Raji (cell line): ENCODE measurements at regions not wholly inside any gene's neighbourhood (a gene's known extent, or its start where the extent isn't known, plus 50 kb on each side); places are given as distances from the start of the nearest gene placed in this dataset.

Source experiments
- POLR2A ChIP-seq: IDR thresholded peaks from 2 replicates; pipeline ENCODE4 v1.6.1; 2011; ENCODE audit warnings: low read depth, low read length, control low read depth; ENCODE audit not compliant: insufficient read depth

DNA sequence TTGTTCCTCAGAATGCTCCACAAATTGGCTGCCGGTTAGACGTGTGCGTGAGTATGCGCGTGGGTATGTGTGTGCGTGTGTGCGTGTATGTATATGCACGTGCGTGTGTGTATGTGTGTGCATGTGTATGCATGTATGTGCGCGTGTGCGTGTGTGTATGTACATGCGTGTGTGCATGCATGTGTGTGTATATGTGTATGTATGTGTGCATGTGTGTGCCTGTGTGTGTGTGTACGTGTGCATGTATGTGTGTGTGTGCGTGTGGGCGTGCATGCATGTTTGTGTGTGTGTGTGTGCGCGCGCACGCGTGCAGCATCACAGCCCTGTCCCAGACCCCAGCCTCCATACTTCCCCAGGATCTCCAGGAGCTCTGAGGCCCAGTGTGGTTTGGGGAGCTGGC, 183.1 kb upstream of the IER5L start:
- TF ChIP-seq POLR2A, result no peak

DNA sequence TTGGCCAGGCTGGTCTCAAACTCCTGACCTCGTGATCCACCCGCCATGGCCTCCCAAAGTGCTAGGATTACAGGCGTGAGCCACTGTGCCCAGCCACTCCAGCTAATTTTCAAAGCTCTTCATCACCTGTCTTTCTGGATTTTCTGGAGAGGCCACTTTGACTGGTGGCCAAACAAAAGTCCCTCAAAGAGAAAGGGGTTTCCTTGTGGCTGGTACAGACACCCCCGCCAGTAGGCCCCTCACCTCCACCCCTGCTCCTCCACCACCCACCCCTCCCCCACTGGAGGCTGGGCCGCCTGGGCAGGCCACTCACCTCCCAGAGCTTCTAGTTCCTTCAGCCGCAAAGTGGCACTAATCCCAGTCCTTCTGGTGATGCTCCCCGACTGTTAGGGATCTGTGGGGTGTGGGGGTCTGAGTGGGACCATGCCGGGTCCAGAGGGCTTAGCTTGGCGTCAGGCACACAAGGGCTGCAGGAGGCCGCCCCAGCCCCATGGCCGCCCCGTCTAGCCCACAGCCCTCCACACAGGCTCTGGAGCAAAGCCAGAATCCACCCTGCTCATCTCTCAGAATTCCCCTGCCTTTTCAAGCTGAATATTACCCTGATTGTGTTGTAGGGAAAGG, 182.0 kb upstream of the IER5L start:
- TF ChIP-seq POLR2A, result no peak

DNA sequence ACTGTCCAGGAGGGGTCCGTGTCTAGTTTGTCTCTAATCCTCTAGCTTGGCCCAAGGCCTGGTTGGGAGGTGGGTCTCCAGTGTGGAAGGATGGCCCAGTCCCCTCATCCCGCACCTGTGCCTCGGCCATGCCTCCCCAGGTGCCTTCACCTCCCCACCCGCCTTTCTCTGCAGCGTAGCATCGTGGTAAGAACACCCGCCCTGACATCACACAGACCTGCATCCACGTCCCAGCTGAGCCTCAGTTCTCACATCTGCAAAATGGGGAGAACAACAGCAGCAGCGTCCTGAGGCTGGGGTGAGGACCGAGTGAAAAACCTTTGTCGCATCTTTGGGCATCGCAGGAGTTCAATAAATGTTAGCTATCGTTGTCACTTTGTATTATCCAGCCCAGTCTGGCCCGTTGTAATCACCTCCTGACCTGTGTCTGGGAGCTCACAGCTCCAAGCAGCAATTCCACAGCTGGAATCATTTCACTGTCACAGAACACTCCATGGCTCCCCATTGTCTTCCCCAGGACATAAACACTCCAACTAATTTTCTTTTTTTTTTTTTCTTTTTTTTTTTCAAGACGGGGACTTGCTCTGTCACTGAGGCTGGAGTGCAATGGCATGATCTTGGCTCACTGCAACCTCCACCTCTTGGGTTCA, 181.2 kb upstream of the IER5L start:
- no peak for TF ChIP-seq POLR2A

DNA sequence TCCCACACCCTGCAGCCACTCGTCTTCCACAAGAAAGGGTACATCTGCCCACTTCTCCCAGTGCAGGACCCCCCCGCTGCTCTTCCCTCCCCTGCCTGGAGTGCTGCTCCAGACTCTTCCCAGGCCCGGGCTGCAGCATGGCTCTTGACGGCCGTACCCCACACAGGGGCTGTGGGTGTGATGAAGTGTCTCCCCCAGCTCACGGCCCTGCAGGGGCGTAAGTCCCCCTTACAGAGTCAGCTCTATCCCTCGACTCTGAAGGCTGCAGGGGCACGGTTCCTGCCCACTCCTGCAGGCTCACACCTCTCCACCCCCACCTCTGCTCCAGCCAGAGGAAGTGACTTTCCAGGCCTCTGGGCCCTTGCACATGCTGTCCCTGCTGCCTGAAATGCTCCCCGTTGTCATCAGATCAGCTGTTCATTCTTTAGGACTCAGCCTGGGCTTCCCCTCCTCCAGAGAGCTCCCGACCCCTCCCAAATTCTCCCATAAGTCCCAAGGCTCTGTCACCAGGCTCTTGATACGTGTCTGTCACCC, 180.6 kb upstream of the IER5L start:
- TF ChIP-seq POLR2A, result no peak

DNA sequence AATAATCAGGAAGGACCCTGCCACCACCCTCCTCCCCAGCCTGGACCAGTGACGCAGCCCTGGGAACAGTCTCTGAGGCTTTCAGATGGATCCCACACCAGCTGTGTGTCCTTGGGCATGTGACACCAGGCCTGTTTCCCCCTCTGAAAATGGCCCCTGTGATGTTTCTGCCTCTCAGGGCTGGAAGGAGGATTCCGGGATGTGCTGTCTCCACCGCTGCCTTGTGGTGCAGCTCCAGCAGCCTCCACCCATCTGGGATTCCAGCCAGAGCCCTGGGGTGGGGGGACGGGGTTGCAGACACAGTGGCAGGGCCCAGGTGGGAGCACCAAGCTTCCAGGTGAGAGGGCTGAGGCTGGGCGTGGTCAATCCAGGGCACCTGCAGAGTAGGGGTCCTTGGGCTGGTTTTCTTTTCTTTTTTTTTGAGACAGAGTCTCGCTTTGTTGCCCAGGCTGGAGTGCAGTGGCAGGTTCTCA, 179.7 kb upstream of the IER5L start:
- no peak for TF ChIP-seq POLR2A

DNA sequence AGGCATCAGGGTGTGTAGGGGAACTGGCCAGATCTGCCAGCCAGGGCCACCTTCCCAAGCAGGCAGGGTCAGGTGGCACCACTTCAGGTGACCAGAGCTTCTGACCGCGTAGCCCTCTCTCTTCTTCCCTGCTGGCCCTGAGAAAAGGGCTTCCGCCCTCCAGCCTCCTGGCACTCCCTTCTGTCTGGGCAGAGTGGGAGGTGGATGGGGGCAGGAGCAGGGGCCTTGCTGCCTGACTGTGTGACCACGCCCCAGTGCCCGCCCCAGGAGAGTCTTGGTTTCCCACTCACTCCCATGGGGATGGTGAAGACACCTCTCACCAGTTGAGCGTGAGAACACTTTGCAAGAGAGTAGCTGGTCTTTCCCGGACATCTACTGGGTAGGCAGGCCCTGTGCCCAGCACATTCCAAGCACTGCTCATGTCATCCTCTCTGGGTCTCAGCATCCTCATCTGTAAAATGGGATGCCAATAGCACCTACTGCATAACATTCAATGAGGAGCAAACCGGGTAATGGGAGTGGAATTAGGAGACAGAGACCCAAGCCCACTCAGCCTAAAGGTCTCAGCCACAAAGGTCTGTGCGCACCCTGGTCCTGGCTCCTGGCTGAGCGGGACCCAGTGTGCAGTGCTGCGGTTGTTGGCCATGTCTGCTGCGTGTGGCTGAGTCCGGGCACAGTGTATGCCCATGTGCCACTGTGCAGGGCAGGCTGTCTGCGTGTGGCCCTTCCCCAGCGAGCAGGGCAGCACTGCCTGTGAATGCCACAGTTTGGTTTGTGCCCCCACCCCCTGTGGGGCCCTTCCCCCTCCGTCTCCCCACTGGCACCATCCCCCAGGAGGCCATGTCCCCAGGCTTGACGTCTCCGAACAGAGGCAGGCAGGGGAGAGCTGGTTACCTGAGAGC, 179.1 kb upstream of the IER5L start:
- TF ChIP-seq POLR2A, result no peak

DNA sequence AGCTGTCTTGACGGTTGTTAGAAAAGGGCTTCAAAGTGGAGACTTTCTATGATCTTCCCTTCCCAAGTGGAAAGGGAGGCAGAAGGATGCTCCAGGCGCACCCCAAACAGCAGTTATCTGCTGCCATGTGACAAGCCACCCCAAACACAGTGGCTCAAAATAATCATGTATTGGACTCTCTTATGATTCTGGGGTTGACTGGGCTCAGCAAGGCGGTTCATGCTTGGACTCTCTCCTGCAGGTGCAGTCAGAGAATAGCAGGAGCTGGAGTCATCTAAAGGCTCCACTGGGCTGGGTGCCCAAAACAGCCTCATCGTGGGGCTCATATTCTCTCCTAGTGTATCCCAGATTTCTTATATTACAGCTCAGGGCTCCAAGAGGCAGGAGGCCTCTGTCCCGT, 177.6 kb upstream of the IER5L start:
- no peak for TF ChIP-seq POLR2A

DNA sequence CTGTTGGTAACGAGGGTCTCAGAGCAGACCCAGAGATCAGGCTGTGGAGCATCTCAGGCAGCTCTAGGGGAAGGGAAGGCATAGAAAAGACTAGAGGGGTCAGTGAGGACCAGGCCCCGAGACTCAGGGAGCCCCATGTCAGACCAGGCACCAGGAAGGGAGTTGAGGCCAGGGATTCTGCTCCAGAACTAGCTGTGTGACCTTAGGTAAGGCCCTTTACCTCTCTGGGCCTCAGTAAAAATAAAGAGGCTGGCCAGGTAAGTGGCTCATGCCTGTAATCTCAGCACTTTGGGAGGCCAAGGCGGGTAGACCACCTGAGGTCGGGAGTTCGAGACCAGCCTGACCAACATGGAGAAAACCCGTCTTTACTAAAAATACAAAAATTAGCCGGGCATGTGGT, 176.4 kb upstream of the IER5L start:
- TF ChIP-seq POLR2A, result no peak

DNA sequence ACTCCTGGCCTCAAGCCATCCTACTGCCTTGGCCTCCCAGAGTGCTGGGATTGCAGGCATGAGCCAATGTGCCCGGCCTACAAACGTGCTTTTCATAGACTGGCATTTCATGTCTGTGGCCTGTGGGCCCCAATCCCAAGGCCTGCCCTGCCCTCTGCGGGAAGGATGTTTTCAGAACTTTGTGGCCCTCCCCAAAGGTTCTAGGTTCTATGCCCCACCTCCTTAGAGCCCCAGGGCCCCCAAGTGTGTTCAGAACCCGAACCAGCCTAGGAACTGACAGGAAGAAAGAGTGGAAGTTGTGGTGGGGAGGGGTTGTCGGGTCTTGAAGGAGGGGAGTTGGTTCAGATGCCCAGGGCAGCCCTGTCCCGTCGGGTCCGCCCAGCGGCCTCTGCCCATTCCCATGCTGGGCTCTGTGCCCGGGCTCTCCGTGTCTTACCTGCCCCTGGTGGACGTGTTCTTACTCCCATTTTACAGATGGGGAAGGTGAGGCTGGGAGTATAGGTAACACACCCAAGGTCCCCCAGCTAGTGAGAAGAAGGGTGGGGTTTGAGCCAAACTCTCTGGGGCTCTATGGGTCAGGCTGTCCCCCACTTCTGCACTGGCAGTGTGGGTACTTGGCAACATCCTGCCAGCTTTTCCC, 175.8 kb upstream of the IER5L start:
- TF ChIP-seq POLR2A, result no peak

DNA sequence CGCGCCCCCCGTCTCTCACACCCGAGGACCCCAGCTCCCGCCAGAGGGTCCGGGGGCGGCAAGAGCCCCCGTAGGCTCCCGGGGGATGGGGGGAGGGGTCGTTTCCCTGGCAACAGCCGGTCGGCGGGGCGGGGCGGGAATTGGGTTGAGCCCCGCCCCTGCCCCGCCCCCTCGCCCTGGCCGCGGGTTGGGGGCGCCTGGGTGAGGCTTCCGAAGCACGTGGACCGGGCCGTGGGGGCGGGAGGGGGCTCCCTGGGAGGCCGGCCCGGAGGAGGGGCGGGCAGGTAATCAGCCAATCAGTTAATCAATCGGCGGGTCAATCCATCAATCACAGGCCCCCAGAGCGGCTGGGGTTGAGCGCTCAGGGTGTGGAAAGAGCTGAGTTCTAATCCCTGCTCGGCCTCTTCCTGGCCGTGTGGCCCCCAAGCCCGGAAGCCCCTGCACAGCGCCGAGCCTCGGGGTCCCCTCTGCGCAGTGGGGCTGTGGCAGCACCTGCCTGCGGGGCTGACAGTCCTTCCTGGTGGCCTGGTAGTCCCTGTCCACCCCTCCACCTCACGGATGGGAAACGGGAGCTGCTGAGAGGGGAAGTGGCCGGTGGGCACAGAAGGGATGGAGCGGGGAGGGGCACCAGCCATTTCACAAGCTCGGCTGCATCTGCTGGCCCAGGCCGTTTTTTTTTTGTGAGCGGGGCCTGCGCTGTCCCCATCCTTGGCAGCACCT, 174.2 kb upstream of the IER5L start:
- TF ChIP-seq POLR2A, result no peak

DNA sequence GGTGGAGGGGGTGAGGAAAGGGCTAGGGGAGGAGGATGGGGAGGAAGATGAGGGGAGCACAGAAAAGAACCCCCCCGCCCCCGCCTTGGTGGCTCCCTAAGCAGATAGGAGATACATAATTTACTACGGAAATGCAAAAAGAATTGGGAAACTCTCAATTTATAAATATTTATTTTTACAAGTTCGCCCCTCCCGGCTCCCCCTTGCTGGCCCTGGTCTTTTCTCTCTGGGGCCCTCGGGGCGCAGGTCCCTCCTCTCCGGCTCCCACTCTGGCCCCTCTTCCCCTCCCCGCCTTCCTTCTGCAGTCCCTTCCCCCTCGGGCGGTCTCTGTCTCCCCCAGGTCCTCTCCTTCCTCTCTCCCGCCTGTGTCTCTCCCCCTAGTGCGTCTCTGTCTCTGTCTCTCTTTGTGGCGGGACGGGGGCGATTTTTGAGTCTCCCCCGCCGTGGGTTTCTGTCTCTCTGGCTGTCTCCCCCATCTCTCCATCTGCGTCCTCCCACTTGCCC, 173.6 kb upstream of the IER5L start:
- TF ChIP-seq POLR2A, result no peak

DNA sequence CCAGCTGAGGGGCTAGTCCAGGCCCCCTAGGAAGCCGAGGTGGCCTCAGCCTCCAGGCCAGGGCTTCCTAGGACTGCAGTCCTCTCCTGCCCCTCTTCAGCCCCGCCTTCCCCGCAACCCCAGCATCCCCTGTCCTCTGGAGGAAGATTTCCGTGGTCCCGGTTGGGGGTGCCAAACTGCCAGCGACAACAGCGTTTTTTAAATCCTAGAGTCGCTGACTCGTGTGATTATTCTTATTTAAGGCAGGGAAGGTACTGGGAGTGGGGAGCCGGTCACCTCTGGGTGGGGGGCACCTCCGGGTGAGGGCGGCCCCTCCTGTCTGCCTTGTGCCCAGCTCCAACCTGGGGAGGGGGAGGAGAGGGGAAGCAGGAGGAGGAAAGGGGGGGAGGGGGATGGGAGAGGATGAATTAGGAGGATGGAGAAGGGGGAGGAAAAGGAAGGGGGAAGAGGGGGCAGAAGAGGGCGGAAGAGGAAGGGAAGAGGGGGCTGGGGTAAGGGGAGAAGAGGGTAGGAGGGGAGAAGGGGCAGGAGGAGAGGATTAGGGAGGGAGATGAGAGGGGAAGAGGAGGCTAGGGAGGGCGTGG, 173.1 kb upstream of the IER5L start:
- no peak for TF ChIP-seq POLR2A

DNA sequence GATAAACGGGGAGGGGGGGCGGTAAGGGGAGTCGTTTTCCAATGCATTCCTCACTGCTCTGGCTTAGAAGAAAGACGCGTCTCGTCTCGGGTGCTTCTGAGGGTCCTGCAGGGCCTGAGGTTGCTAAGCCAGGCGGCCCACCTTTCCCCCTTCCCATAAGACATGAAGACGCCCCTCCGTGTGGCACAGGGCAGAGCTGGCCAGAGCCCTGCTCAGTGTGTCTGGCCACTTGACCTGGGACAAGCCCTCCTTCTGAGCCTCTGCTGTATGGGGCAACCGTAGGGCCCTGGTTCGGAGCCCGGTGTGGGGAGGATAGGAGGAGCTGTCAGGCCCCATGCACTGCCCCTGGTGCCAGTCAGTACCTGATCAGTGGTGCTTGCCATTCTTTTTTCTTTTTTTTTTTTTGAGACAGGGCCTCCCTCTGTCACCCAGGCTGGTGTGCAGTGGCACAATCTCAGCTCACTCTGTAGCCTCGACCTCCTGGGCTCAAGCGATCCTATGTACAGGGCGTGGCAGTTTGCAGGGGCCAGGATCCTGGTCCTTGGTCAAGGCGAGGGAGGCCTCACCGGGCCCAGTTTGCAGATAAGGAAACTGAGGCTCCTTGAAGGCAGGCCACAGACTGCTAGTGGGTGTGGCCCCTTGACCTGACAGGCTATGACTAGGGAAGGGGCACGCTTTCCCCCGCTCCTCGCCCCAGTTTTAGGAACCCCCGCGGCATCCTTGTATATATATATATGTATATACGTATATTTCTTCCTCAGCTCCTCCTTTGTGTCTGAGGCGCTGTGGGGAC, 172.3 kb upstream of the IER5L start:
- no peak for TF ChIP-seq POLR2A
